LNCaP clone FGC (cell line): ENCODE measurements at regions not wholly inside any gene's neighbourhood (a gene's known extent, or its start where the extent isn't known, plus 50 kb on each side); places are given as distances from the start of the nearest gene placed in this dataset.
A peak's percentile ranks its signal among the peaks of the same experiment; 100 is the strongest.
"Not testable (repeated sequence)": the region's sequence is repeated elsewhere in the genome, so short reads cannot be mapped to it uniquely, and the experiment has no call there.

Source experiments
- DNase-seq: peaks from one replicate; pipeline ENCODE4 v3.0.0-alpha.2; 2011; ENCODE audit warnings: low read depth
- H3K4me3 ChIP-seq: 2 replicates; pipeline ENCODE4 v1.5.1; 2011; ENCODE audit warnings: mild to moderate bottlenecking, low read depth, low read length, control low read depth
- TF ChIP-seq, protein P1 (sequence below): IDR thresholded peaks from 2 replicates; pipeline ENCODE4 v1.5.1; 2012; ENCODE audit warnings: mild to moderate bottlenecking; ENCODE audit not compliant: control insufficient read depth, insufficient read depth; ENCODE audit errors: extremely low read depth

DNA sequence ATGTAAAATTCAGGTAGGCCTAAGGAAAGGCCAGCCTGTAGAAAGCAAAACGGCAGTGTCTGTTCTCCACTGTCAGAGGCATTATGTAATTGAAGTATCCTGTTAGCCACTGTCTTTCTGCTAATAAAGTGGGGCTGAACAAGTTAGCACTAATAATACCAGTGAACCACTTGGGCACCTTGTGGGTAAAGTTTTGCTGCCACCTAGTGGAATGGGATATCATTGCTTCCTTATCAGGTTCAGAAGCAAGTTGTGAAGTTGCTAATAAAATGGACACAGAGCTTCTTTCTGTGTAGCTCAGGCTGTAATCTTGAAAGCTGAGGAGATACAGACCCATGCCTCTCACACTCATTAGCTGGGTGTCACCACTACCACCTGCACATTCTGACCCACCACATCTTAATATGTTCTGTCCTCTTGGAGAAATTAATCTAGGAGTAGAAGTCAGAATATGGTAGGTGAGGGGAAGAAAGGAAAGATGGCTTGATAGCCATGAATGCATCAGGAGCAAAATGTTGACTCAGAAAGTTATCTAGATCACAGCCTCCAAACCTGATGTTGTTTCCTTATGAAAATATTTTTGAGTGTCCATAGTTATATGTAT, 175.1 kb downstream of the SEPTIN7 start:
- TF ChIP-seq, protein P1, sequence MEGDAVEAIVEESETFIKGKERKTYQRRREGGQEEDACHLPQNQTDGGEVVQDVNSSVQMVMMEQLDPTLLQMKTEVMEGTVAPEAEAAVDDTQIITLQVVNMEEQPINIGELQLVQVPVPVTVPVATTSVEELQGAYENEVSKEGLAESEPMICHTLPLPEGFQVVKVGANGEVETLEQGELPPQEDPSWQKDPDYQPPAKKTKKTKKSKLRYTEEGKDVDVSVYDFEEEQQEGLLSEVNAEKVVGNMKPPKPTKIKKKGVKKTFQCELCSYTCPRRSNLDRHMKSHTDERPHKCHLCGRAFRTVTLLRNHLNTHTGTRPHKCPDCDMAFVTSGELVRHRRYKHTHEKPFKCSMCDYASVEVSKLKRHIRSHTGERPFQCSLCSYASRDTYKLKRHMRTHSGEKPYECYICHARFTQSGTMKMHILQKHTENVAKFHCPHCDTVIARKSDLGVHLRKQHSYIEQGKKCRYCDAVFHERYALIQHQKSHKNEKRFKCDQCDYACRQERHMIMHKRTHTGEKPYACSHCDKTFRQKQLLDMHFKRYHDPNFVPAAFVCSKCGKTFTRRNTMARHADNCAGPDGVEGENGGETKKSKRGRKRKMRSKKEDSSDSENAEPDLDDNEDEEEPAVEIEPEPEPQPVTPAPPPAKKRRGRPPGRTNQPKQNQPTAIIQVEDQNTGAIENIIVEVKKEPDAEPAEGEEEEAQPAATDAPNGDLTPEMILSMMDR = peak; percentile 88

GRCh38 chr7:35978816-35979640, 174.0 kb upstream of the EEPD1 start:
- not testable (repeated sequence) for H3K4me3 ChIP-seq, DNase-seq

More for the DNA sequence above, 175.1 kb downstream of the SEPTIN7 start:
- H3K4me3 ChIP-seq = no peak overlapping the region
- peak; percentile 74 for DNase-seq

DNA sequence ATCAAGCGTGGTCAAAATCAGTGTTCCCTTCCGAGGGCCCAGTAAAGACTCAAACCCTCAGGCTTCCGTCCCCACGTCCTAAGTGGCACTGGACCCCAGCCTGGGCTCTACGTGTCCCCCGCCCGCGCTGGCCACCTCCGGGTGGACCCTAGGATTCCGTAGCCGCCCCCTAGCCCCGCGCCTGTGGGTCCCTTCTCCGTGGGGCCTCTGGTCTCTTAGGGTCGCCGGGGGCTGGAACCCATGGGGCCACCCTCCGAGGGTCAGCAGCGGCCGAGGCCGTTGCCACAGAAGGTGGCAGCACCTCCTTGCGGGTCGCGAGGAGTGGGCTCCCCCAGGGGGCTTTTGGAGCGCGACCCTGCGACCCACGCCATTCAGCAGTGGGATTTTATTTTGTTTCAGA, 170.5 kb upstream of the EEPD1 start:
- no peak overlapping the region for H3K4me3 ChIP-seq
- TF ChIP-seq, protein P1 = no peak
- DNase-seq = no peak

GRCh38 chr7:35983626-35984025, 169.4 kb upstream of the EEPD1 start:
- H3K4me3 ChIP-seq = no peak overlapping the region
- TF ChIP-seq, protein P1 = no peak
- DNase-seq = no peak

- H3K4me3 ChIP-seq = no peak overlapping the region
- TF ChIP-seq, protein P1 = peak; percentile 96
- DNase-seq = no peak
These were observed 167.8 kb upstream of the EEPD1 start for GRCh38 chr7:35985126-35985754.

- DNase-seq = no peak
- no peak overlapping the region for H3K4me3 ChIP-seq
- TF ChIP-seq, protein P1 = no peak
These were observed 166.0 kb upstream of the EEPD1 start for GRCh38 chr7:35987016-35987415.

DNA sequence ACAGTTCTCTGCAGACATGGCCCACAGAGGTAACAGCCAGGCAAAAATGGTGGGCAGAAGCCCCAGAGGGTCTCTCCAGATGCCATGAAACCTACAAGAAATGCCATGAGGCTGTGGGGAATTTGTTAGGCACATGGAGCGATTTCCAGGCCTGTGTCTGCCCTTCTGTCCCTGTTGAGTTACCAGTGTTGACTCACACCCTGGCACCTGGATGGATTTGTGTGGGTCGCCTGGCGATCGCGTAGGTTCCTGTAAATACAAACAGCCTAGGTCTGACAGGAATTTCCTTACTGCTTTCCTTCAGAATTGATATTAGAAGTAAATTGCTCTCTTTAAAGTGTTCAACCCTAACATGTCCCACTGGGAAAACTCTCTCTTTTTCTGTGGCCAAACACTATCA, 164.9 kb upstream of the EEPD1 start:
- TF ChIP-seq, protein P1 = no peak
- no peak for DNase-seq
- no peak overlapping the region for H3K4me3 ChIP-seq
